NCI-H524 treated with DMSO at 0.1 percent for 48 hours (cell line): ENCODE measurements at regions not wholly inside any gene's neighbourhood (a gene's known extent, or its start where the extent isn't known, plus 50 kb on each side); places are given as distances from the start of the nearest gene placed in this dataset.

ENCODE experiments used
- DNase-seq: peaks from one replicate; lab custom pipeline; 2025; lab: John Stamatoyannopoulos, UW

DNA sequence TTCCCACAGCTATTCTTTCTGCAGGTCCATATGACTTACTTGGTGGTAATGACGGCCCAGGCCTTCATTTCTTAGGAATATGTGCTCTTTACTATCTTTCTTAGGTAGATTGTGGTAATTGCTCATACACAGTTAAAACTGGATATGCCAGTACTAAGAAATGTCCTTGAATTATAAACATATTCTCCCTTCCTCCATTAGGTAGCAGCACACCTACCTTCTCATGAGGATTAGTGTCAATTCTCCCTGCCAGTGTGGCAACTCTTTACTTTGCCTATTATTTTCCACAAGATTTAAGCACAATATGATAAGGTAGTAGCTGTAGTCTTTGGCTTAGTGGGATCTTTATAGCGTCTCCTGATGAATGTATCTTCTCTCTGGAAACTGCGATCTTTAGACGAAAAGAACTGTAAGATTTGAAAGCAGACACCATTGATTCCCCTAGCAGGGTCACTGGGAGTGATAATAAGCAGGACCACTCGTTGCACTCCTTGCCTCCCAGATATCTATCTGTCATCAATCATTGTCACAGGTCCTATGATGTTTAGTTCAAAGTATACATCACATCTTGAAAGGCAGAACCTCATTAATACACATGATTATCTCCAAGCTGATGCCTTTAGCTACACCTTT lies 1240.7 kb downstream of the C4orf33 start:
- no peak for DNase-seq

DNA sequence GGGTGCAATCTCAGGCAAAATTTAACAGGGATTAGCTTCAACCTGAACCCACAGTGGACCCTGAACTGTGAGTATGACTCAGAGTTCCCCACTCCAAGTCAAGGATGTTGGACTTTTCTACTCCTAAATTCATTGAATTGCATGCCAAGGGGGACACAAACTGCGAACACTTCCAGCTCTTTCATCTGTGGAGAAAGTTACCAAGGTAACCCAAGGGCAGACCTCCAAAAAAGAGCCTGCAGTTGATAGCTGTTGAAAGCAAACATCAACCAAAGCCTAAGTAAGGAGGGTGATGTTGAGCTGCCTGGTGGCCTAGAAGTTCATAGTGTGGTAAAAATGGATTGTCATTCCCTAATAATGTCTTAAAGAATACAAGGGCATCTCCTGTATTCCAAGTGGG lies 1242.9 kb downstream of the C4orf33 start:
- no peak for DNase-seq

DNA sequence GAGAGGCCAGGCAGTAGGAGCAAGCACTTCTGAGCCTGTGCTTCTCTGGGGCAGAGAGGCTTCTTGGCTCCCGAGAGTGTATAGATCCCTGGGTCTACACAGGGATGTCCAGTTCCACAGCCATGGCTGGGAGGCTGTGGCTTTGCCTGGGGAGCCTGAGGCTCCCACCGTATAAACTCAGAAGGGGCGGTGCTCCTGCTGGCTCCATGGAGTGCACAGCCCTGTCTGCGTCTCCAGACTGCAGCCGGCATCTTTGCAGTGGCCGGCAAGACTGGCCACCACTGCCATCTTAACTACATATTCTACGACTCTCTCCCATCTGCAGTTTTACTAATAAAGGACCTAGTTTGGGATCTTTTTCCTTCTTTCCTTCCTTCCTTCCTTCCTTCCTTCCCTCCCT lies 1253.8 kb downstream of the C4orf33 start:
- no peak for DNase-seq

DNA sequence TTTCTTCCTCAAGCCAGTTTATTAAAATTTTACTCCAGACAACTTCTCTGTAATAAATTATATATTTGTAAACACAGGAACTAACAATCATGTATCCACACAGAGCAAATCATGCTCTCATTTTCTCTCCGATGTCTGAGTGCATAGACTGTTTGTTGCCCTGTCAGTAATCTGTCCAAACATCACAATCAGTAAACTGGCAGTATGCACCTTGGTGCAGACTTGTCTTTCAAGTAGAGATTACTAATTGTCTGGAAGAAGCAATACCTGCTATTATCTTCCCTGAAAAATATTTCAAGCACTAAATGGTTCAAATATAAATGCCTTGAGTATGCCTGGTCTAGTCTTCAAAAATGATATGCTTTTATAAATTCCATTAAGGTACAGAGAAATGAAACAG lies 1260.9 kb downstream of the C4orf33 start:
- no peak for DNase-seq

DNA sequence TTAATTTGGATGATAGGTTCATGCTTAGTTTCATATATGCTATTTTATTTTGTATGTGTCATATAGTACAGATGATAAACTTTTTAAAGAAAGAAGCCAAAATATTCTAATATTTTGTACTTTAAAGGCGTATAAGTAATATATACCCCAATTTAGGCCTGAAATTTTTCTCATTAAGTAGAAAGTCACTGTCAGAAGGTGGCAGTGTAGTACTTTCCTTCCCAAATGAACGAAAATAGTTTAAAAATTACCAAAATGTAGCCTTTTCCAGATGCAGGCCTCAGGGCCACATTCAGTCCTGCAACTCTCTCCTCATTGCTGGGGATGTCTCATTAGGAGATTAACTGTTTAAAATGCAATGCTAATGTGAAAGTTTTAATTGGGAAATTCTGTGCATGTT lies 1263.6 kb downstream of the C4orf33 start:
- DNase-seq, result no peak

DNA sequence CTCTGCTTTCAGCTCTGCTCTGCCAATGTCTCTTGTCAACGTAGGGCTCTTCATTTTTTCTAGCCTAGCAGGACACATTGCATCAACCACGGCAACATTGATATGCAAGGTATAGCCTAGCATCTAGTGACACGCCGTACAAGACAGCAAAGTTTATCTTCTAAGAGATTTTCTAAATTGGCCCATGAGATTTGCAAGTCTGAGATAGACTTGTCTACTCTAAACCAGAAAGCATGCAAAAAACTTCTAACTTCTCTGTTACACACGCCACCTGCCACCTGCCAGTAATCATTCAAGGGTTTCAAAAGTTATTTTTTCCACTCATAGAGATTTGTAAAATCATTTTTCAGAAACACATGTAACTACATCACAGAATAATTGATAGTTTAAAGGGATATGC lies 1265.7 kb downstream of the C4orf33 start:
- no peak for DNase-seq

DNA sequence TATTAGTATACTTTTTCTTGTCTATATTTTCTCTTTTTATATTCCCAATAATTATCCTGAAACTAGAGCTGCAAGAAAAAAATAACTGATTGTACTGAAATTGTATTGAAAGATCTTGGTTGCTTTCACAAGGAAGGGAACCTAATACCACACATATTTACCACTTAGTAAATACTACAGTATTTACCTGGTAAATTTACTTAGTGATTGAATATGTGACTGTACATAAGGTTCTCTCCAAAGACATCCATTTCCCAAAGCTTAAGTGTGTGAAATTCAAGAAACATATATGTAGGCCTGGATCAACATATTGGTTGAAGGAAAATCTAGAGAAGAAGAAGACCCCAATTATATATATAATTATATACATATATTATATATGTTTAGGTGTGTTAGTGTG lies 1272.7 kb downstream of the C4orf33 start:
- no peak for DNase-seq

DNA sequence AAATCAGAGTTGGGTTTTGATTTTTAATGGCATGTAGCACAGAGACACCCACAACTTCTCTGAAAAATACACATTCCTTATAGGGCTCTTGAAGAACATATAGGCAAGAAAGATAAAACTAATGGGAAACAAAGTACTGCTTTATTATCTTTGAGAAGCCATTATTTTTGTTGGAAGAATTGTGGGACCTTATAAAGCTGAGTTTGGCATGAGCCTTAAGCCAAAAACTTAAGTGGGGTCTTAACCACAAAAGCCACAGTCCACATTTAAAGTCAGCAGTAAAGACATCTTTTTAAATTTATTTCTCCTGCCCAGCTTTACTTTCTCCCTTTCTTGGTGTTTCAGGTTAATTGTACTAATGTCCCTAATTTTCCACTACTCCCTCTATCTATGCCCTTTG lies 1297.3 kb downstream of the C4orf33 start:
- DNase-seq, result no peak

DNA sequence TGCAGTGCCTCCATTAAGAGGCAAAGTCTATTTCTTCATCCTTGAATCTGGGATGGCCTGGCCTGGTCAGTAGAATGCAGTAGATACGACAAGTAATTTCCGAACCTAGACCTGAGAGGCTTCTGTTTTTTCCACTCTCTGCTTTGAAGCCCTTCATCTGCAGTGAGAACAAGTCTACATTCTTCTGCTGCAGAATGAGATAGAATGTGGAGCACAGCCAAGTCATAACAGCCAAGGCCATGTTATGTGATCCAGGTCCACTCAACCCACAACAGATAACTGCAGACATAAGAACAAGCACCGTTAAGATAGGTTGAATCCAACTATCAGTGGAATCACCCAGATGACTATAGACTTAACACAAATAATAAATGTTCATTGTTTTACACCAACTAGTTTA lies 1297.7 kb downstream of the C4orf33 start:
- DNase-seq, result no peak

DNA sequence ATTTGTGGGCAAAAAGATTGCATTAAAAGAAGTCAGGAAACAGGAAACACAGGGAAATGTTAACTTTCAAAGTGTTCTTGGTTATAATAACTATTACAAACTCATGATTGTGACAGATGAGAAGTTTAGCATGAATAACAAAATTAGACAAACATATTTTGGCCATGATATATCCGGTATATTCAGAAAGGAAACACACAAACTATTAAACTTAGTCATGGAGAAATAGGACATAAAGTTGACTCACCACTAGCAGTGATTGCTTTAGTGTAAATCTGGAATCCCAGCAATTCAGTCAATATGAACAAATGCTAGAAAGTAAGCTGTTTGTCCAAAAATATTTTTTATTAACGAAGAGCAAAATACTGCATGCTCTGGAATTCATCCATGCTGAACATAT lies 1299.9 kb downstream of the C4orf33 start:
- DNase-seq, result no peak

DNA sequence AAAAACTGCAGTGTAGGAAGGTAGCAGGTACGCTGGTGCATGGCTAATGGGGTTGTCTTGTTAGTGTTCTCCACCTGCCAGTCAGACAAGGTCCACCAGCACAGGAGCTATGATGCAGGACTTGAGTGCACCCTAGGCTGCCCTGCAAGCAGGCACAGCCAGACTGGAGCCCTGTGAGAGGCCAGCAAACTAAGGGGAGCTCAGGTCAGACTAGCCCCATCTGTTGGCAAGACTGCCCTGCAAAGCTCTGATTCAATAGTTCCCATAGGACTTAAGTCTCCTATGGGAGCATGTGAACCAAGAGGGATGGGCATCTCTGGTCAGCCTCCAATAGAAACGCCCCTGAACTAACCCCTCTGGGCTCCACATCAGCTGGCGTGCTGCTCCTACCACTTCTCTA lies 1307.3 kb downstream of the C4orf33 start:
- no peak for DNase-seq

DNA sequence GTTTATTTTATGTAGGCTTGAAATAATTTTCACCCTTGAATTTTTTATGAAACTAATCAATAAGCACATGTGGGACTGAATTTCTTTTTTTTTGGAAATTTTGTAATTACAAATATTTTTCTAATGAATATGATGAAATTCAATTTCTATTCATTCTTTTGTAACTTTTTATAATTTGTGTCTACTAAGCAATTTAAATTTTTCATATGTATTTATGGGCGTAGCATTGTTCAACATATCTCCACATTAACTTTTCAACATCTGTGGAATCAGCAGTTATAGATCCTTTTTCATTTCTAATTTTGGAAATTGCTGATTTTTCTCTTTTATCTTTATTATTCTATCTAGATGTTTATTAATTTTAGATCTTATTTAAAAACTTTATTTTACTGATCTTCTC lies 1320.3 kb downstream of the C4orf33 start:
- DNase-seq, result no peak

DNA sequence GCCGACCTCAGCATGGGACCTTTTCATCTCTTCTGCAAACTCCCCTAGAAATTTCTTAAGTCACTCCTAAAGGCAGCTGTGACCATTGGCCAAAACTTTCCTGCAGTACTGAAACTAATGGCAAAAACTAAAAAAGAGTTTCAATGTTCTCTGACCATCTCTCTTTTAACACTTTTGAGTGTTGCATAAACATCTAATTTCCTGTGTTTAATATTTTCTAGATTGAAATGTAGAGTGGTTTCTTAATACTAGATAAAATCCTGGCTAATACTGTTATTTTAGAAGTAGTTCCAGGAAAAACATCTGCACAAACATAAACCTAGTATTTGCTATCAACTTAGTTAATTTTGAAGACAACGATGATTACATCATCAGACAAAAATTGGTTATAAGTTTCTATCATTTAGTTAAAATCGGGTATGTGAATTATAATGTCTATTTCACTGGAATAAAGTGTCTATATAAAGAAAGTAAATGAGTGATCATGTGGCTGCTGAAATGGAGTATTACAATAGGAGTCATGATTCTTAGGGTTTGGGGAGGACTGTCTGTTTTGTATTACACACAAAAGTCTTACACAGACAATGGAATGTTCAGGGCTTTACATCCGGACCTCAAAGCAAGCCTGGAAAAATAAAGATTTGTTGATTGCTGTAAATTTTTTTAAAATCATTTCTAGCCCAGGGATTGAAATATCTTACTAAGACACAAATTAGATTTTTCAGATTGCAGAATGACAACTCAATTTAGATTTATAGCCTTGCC lies 1323.4 kb downstream of the C4orf33 start:
- no peak for DNase-seq

DNA sequence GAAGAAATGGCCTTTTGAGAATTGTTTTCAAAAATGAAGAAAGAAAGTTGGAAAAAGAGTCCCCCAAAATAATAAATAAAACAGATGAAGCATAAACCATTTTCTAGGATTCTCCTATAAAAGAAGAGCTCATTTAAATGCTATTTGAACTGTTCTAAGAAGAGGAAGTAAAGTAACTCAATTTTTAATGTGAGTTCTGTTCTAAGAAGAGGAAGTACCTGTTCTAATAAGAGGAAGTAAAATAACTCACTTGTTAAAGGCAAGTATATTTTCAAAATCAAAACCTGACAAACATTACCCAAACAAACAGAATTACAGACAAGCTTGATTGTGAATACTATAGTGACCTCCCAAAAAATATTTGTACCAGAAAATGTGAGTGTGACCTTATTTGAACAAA lies 1326.3 kb downstream of the C4orf33 start:
- DNase-seq, result no peak

DNA sequence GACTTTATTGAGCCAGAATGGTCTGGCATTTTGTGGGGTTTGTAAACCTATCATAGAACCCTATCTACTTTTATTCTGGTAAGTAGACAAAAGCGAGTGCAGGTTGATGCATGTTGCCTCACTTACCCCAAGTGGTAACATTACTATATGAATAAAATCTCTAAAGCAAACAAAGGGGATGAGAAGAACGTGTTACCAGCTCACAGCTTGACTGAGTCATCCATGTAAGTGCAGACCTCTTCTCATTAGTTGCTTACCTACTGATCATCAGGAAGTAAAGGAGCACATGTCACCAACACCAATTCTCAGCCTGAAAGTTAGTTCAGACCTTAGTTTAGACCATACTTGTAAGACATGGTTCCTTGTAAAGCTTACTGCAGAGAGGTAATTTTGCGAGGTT lies 1328.3 kb downstream of the C4orf33 start:
- no peak for DNase-seq

DNA sequence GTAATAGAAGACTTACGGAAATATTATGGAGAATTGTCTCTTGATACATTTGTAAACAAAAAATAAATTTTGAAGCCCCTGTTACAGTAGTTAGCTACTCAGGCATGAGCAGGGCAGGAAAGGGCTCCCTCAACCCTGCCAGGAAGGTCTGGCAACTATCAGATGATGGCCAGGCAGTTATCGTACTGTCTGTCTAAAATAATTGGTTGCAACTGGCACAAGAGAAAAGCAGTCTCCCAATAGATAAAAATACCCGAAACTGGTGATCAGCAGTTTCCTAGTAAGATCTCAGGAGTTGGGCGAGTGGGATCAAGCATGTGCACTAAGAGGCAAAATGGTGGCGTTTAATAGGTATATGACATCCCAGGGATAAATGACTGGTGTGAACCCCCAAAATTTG lies 1336.3 kb downstream of the C4orf33 start:
- no peak for DNase-seq

DNA sequence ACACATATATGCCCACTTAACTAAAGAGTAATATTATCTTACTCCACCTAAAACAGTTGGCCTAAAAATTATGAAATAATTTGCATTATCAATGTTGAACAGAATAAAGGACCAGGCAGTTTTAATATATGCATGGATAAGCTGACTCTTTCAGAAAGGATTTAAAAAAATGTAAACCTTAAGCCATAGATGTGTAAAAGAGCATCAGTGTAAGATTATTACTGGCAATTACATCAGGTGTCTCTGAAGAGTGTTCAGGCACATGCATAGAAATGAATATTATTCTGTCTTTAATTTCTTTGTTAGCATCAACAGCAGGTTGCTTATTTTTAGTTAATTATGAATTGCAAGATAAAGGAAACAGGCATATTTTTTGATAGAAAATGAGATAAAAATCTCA lies 1353.8 kb downstream of the C4orf33 start:
- no peak for DNase-seq

DNA sequence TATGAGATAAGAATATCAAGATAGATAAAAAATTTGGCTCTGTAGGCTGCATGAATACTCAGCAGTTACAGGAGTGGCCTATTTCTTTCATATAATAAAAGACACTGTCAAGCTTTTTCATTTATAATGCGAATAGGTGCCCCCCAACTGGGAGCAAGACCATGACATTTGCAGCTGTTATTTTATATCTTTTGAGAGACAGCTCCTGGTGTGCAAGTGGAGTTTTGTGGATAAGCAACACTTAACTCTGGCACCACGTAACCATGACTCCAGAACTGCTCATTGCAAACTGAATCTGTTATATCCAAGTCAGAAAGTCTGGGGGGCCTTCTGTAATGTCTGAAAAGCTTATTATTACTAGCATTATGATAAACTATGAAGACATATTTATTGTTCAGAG lies 1372.4 kb downstream of the C4orf33 start:
- DNase-seq, result no peak

DNA sequence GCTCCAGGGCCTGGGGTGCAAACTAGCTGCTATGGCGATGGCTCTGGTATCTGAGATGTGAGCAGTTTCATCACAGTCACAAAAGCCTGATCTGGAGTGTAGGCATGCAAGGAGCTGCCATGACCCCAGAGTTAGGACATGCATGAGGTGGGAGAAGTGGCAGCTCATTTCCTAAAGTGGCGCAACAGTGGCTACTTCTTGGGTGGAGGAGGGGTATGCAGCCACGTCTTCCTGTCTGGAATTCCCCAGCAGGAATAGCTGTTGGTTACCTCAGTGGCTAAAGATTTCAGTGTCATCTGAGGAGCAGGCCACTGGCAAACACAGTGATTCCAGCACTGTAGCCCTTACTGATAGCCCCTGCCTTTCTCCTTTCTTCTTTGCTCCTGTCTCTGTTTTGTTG lies 1382.5 kb downstream of the C4orf33 start:
- no peak for DNase-seq

DNA sequence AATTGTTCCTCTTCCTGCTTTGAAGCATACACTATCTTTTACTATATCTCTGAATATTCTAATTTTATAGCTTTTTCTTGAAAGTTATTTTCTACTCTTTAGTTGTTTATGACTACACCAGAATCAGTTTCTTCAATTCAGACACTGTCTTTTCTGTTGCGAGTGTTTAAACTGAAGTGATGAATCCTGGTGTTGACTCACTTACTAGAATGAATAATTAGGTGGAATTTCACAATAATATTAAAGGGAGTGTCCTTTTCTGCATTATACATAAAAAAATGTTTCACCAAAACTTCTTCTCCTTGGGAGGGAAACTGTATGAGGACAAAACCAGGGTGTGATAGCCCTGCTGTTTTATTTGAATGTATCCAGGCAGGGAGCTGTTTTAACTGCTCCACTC lies 1383.1 kb downstream of the C4orf33 start:
- no peak for DNase-seq

DNA sequence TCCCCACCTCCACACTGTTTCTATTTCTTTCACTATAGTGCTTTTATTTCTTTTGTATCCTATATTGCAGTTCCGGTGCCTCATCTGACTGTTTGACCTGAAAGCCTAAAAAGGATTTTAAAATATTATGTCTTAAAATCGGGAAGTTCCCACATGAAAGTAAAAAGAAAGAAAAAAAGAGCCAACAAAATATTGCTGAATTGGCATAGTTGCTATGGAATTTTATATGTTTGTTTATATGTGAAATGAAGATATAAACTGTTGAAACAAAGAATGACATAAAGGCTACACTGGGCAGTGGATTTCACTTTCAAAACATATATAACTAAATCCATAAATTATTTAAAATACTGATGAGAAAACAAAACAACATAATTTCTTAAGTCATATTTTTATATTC lies 1383.7 kb downstream of the C4orf33 start:
- no peak for DNase-seq

DNA sequence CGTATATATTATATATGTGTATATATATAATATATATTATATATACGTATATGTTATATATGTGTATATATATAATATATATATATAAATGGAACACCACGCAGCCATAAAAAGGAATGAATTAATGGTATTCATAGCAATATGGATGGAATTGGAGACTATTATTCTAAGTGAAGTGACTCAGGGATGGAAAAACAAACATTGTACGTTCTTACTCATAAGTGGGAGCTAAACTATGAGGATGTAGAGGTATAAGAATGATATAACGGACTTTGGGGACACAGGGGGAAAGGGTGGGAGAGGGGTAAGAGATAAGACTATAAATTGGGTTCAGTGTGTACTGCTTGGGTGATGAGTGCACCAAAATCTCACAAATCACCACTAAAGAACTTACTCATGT lies 1388.9 kb downstream of the C4orf33 start:
- DNase-seq, result no peak

DNA sequence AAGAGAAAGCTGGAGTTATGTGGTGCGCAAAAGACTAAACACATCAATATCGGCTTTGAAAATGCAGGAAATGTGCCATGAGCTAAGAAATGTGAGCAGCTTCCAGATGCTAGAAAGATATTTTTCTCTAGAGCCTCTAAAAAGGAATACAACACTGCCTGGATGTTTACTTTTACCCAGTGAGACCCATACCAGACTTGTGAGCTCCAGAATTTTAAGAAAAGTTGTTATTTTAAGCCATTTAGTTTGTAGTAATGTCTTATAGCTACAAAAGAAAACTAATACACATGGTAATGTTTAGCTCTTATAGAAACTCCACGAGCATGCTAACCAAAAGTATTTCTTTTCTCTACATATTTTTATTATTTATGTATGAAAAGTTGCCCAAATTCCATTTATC lies 1389.4 kb downstream of the C4orf33 start:
- DNase-seq, result no peak

DNA sequence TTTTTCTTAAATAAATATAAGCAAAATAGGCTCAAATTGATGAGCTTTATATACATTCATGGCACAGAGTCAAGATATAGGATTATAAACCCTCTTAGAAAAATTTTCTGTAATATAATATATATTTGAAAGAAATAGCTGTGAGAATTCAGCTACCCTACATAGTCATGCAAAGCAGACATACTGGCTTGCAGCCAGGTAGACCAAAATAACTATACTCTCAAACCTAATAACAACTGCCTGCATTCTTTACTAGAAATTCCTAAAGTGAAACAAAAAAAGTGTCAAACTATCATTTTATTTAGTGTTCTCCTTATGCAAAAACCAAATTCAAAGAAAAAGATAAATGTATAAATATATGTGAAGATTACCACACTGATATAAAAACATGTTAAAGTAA lies 1390.2 kb downstream of the C4orf33 start:
- DNase-seq, result no peak
